GM23338 (cell line): ENCODE measurements at regions not wholly inside any gene's neighbourhood (a gene's known extent, or its start where the extent isn't known, plus 50 kb on each side); places are given as distances from the start of the nearest gene placed in this dataset.

Experiments
- POLR2AphosphoS5 ChIP-seq: IDR thresholded peaks from 2 replicates; pipeline ENCODE4 v1.6.1; 2016; ENCODE audit warnings: antibody characterized with exemption, low read depth
- TF ChIP-seq, protein P1 (sequence below), 2 experiments: fragments of 200-600 bp in 1 of 2; sonication (generic) in 1 of 2; conservative IDR thresholded peaks; 2 replicates each; pipeline versions ENCODE4 v1.5.1 to v1.6.1; 2016 to 2017; ENCODE audit warnings: antibody characterized with exemption in 2 of 2, low read depth in 2 of 2, mild to moderate bottlenecking in 2 of 2, moderate library complexity in 1 of 2

DNA sequence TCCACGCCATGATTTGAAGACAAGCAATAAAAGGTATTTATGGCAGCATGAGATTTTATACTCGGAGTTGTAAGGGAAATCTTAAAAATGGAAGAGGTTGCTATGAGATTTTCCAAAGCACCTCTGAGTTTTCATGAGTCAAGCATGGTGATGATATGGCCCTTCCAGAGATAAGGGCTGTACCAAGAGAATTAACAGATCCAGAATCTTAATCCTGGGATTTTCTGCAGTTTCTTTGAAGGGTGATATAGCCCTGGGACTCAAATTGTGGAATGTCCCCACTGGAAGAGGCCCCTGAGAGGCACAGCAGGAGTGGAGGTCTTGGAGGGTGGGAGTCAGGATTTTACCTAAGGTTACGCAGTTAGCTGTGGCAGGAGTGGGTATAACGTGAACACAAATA lies 243.3 kb downstream of the ZNF621 start:
- TF ChIP-seq, protein P1, sequence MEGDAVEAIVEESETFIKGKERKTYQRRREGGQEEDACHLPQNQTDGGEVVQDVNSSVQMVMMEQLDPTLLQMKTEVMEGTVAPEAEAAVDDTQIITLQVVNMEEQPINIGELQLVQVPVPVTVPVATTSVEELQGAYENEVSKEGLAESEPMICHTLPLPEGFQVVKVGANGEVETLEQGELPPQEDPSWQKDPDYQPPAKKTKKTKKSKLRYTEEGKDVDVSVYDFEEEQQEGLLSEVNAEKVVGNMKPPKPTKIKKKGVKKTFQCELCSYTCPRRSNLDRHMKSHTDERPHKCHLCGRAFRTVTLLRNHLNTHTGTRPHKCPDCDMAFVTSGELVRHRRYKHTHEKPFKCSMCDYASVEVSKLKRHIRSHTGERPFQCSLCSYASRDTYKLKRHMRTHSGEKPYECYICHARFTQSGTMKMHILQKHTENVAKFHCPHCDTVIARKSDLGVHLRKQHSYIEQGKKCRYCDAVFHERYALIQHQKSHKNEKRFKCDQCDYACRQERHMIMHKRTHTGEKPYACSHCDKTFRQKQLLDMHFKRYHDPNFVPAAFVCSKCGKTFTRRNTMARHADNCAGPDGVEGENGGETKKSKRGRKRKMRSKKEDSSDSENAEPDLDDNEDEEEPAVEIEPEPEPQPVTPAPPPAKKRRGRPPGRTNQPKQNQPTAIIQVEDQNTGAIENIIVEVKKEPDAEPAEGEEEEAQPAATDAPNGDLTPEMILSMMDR (conservative IDR thresholded peaks at IDR 0.05; ENCODE audit: low read depth in 2 of 2): no peak
- no peak for TF ChIP-seq POLR2AphosphoS5
